PC-3 (cell line): ENCODE measurements at regions not wholly inside any gene's neighbourhood (a gene's known extent, or its start where the extent isn't known, plus 50 kb on each side); places are given as distances from the start of the nearest gene placed in this dataset.

Experiments used
- EZH2phosphoT487 ChIP-seq: fragments of 300-600 bp; sonication (generic); IDR thresholded peaks from 2 replicates; pipeline ENCODE4 v1.6.1; 2018; ENCODE audit warnings: mild to moderate bottlenecking, antibody characterized with exemption, low read length, borderline replicate concordance
- TF ChIP-seq, protein P1 (sequence below): fragments of 300-600 bp; sonication (generic); conservative IDR thresholded peaks from 2 replicates; pipeline ENCODE4 v1.5.1; 2017; ENCODE audit warnings: antibody characterized with exemption, low read depth, mild to moderate bottlenecking, low read length

DNA sequence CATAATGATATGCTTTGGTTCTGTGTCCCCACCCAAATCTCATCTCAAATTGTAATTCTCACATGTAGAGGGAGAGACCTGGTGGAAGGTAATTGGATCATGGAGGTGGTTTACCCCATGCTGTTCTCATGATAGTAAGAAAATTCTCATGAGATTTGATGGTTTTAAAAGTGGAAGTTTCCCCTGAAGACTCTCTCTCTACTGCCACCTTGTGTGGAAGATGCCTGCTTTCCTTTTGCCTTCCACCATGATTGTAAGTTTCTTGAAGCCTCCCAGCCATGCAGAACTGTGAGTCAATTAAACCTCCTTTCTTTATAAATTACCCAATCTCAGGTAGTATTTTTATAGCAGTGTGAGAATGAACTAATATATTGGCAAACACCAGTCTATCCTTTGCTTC lies 260.4 kb upstream of the PPFIA2 start:
- TF ChIP-seq, protein P1, sequence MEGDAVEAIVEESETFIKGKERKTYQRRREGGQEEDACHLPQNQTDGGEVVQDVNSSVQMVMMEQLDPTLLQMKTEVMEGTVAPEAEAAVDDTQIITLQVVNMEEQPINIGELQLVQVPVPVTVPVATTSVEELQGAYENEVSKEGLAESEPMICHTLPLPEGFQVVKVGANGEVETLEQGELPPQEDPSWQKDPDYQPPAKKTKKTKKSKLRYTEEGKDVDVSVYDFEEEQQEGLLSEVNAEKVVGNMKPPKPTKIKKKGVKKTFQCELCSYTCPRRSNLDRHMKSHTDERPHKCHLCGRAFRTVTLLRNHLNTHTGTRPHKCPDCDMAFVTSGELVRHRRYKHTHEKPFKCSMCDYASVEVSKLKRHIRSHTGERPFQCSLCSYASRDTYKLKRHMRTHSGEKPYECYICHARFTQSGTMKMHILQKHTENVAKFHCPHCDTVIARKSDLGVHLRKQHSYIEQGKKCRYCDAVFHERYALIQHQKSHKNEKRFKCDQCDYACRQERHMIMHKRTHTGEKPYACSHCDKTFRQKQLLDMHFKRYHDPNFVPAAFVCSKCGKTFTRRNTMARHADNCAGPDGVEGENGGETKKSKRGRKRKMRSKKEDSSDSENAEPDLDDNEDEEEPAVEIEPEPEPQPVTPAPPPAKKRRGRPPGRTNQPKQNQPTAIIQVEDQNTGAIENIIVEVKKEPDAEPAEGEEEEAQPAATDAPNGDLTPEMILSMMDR = no peak
- TF ChIP-seq EZH2phosphoT487 = no peak
